Cardiac muscle cell (in vitro differentiated cells and primary cell): ENCODE measurements at regions not wholly inside any gene's neighbourhood (a gene's known extent, or its start where the extent isn't known, plus 50 kb on each side); places are given as distances from the start of the nearest gene placed in this dataset.

ENCODE experiments used
- DNase-seq, 2 donors: peaks; one replicate each; pipeline versions ENCODE4 v3.0.0 to v3.0.0-alpha.2; 2010 to 2017; ENCODE audit warnings: low read depth in 1 of 2, low spot score in 1 of 2
- H3K27ac ChIP-seq: fragments of 200-600 bp; sonication (generic); 2 replicates; pipeline ENCODE4 v1.5.1; 2016
- H3K27me3 ChIP-seq: fragments of 200-600 bp; sonication (generic); 2 replicates; pipeline ENCODE4 v1.6.0; 2016; ENCODE audit warnings: control low read depth
- H3K36me3 ChIP-seq: fragments of 200-600 bp; sonication (generic); 2 replicates; pipeline ENCODE4 v1.5.1; 2016; ENCODE audit warnings: control low read depth
- H3K4me1 ChIP-seq: fragments of 200-600 bp; sonication (generic); 2 replicates; pipeline ENCODE4 v1.8.1; 2017; ENCODE audit warnings: low read depth, mild to moderate bottlenecking, mixed run types
- H3K4me3 ChIP-seq: fragments of 200-600 bp; sonication (generic); 2 replicates; pipeline ENCODE4 v1.5.1; 2016; ENCODE audit warnings: mild to moderate bottlenecking
- H3K9me3 ChIP-seq: fragments of 200-600 bp; sonication (generic); 2 replicates; pipeline ENCODE4 v1.5.1; 2017; ENCODE audit warnings: low read depth, mild to moderate bottlenecking, control low read depth
- TF ChIP-seq, protein P1 (sequence below): IDR thresholded peaks from 2 replicates; pipeline ENCODE4 v1.5.1; 2012; ENCODE audit warnings: low read depth, mild to moderate bottlenecking, low read length

DNA sequence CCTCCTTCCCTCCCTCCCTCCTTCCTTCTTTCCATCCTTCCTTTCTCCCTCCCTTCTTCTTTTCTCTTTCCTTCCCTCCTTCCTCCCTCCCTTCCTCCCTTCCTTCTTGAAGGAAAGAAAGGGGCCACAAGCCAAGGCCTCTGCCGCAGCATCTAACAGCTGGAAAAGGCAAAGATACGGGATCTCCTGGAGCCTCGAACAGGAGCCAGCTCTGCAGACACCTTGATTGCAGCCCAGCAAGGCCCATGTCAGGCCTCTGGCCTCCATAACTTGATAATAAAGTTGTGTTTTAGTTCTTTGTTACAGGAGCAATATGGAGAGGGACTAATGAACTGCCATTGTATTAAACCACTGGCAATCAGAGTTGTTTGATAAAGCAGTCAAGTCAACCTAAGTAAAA, 348.9 kb upstream of the B3GAT1 start:
- H3K27me3 ChIP-seq, result no peaks in the 10 kb centered on the region
- TF ChIP-seq, protein P1, sequence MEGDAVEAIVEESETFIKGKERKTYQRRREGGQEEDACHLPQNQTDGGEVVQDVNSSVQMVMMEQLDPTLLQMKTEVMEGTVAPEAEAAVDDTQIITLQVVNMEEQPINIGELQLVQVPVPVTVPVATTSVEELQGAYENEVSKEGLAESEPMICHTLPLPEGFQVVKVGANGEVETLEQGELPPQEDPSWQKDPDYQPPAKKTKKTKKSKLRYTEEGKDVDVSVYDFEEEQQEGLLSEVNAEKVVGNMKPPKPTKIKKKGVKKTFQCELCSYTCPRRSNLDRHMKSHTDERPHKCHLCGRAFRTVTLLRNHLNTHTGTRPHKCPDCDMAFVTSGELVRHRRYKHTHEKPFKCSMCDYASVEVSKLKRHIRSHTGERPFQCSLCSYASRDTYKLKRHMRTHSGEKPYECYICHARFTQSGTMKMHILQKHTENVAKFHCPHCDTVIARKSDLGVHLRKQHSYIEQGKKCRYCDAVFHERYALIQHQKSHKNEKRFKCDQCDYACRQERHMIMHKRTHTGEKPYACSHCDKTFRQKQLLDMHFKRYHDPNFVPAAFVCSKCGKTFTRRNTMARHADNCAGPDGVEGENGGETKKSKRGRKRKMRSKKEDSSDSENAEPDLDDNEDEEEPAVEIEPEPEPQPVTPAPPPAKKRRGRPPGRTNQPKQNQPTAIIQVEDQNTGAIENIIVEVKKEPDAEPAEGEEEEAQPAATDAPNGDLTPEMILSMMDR, result no peak
- H3K27ac ChIP-seq, result no peak overlapping the region
- no peak overlapping the region for H3K4me3 ChIP-seq
- no peaks in the 10 kb centered on the region for H3K36me3 ChIP-seq
- no peaks in the 10 kb centered on the region for H3K9me3 ChIP-seq
- no peak for DNase-seq
- H3K4me1 ChIP-seq, result no peaks in the 10 kb centered on the region

- no peaks in the 10 kb centered on the region for H3K4me1 ChIP-seq
- H3K27ac ChIP-seq, result no peak overlapping the region
- TF ChIP-seq, protein P1, result no peak
- DNase-seq, result no peak
- no peaks in the 10 kb centered on the region for H3K9me3 ChIP-seq
- H3K27me3 ChIP-seq, result no peaks in the 10 kb centered on the region
- no peak overlapping the region for H3K4me3 ChIP-seq
- H3K36me3 ChIP-seq, result no peaks in the 10 kb centered on the region
These were observed 348.3 kb upstream of the B3GAT1 start for GRCh38 chr11:134760299-134760698.

- H3K27me3 ChIP-seq, result no peaks in the 10 kb centered on the region
- TF ChIP-seq, protein P1, result no peak
- no peak for DNase-seq
- no peak overlapping the region for H3K4me3 ChIP-seq
- no peaks in the 10 kb centered on the region for H3K4me1 ChIP-seq
- no peak overlapping the region for H3K27ac ChIP-seq
- no peaks in the 10 kb centered on the region for H3K9me3 ChIP-seq
- no peaks in the 10 kb centered on the region for H3K36me3 ChIP-seq
These were observed 347.8 kb upstream of the B3GAT1 start for GRCh38 chr11:134759855-134760254.

DNA sequence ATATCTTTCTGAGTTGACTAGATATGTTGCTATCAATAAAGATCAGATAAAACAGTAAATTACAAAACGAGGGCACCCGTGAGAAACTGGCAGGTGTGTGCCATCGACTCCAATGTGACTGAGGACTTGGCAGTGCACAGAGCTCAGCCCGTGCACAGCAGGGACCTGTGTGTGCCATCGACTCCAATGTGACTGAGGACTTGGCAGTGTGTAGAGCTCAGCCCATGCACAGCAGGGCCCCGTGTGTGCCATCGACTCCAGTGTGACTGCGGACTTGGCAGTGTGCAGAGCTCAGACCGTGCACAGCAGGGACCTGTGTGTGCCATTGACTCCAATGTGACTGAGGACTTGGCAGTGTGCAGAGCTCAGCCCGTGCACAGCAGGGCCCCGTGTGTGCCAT, 347.2 kb upstream of the B3GAT1 start:
- no peaks in the 10 kb centered on the region for H3K36me3 ChIP-seq
- no peak overlapping the region for H3K27ac ChIP-seq

DNA sequence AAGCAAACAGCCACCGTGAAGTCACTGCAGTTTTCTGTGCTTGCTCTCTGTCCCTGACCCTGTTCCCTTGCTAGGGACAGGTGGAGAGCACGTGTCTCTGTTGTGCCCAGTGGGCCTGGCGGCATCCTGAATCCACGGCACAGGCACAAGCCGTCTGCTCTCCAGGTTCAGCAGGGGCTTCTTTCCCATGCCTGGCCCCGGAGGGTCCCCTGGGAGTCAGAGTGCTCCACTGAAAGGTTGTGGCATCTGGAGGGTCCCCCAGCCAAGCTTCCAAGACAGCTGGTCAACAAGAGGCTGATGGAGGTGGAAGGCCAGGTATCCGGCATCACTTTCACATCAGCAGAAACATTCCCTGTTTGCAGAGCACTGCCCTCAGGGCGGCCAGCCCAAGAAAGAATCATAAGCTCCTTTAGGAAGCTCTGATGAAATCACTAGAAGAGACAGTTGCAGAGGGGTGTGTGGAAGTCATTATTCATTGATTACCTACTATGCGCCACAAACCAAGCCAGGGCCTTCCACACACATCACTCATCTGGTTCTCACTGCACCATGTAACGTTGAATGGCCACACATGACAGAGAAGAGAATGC, 346.4 kb upstream of the B3GAT1 start:
- H3K4me3 ChIP-seq, result no peak overlapping the region
- H3K9me3 ChIP-seq, result no peaks in the 10 kb centered on the region
- H3K4me1 ChIP-seq, result no peaks in the 10 kb centered on the region
- no peak overlapping the region for H3K27ac ChIP-seq
- no peak for DNase-seq
- no peaks in the 10 kb centered on the region for H3K36me3 ChIP-seq
- TF ChIP-seq, protein P1, result no peak
- H3K27me3 ChIP-seq, result no peaks in the 10 kb centered on the region

More for the DNA sequence above, 347.2 kb upstream of the B3GAT1 start:
- Histone ChIP-seq H3K4me3 (no peak overlapping the region), H3K9me3 (no peaks in the 10 kb centered on the region), H3K4me1 (no peaks in the 10 kb centered on the region), H3K27me3 (no peaks in the 10 kb centered on the region)
- DNase-seq, result no peak
- TF ChIP-seq, protein P1, result no peak
